AG09319 (cell line): ENCODE measurements at regions not wholly inside any gene's neighbourhood (a gene's known extent, or its start where the extent isn't known, plus 50 kb on each side); places are given as distances from the start of the nearest gene placed in this dataset.
A peak's percentile ranks its signal among the peaks of the same experiment; 100 is the strongest.

Experiments used
- DNase-seq: peaks from one replicate; pipeline ENCODE4 v3.0.0-alpha.2; 2010; ENCODE audit warnings: low read depth; ENCODE audit errors: extremely low read depth
- CTCF ChIP-seq: IDR thresholded peaks from 2 replicates; pipeline ENCODE4 v1.5.1; 2011; ENCODE audit warnings: low read depth, mild to moderate bottlenecking, inconsistent platforms, low read length, moderate library complexity

- DNase-seq, result no peak
- TF ChIP-seq CTCF, result no peak
These were observed 1499.6 kb upstream of the TMEM132C start for GRCh38 chr12:126767334-126767733.

GRCh38 chr12:126768517-126768916, 1498.5 kb upstream of the TMEM132C start:
- no peak for DNase-seq
- no peak for TF ChIP-seq CTCF

GRCh38 chr12:126770188-126770587, 1496.8 kb upstream of the TMEM132C start:
- no peak for TF ChIP-seq CTCF
- DNase-seq, result no peak

- no peak for TF ChIP-seq CTCF
- peak; percentile 27 for DNase-seq
These were observed 1494.7 kb upstream of the TMEM132C start for GRCh38 chr12:126772171-126772864.

GRCh38 chr12:126773012-126773411, 1494.0 kb upstream of the TMEM132C start:
- no peak for TF ChIP-seq CTCF
- DNase-seq, result no peak

GRCh38 chr12:126773491-126773890, 1493.5 kb upstream of the TMEM132C start:
- TF ChIP-seq CTCF, result no peak
- DNase-seq, result no peak

GRCh38 chr12:126776026-126776655, 1490.8 kb upstream of the TMEM132C start:
- TF ChIP-seq CTCF, result no peak
- DNase-seq, result no peak
